DND-41 (cell line): ENCODE measurements at regions not wholly inside any gene's neighbourhood (a gene's known extent, or its start where the extent isn't known, plus 50 kb on each side); places are given as distances from the start of the nearest gene placed in this dataset.

Experiments
- CTCF ChIP-seq: IDR thresholded peaks from 2 replicates; pipeline ENCODE4 v1.5.1; 2012; ENCODE audit warnings: borderline replicate concordance, low read length, moderate library complexity, mild to moderate bottlenecking; ENCODE audit not compliant: poor library complexity, severe bottlenecking; ENCODE audit errors: extremely low read depth
- EZH2 ChIP-seq: IDR thresholded peaks from 3 replicates; pipeline ENCODE4 v1.6.1; 2012; ENCODE audit warnings: borderline replicate concordance, low read depth, mild to moderate bottlenecking, moderate library complexity, low read length, inconsistent platforms; ENCODE audit not compliant: severe bottlenecking

- TF ChIP-seq EZH2 (no peak), CTCF (no peak)
Measured at GRCh38 chr19:28691683-28692082, 521.3 kb downstream of the UQCRFS1 start.
